Mesenchymal stem cell (in vitro differentiated cells and primary cell): ENCODE measurements at regions not wholly inside any gene's neighbourhood (a gene's known extent, or its start where the extent isn't known, plus 50 kb on each side); places are given as distances from the start of the nearest gene placed in this dataset.

ENCODE experiments used
- DNase-seq: peaks from one replicate; pipeline ENCODE4 v3.0.0-alpha.2; 2013
- H2AFZ ChIP-seq: one replicate; pipeline ENCODE4 v1.6.1; 2013; ENCODE audit warnings: low read depth, mild to moderate bottlenecking, control low read depth, inconsistent platforms, low read length, moderate library complexity
- H2AK5ac ChIP-seq: 2 replicates; pipeline ENCODE4 v1.6.1; 2013; ENCODE audit warnings: low read length, moderate library complexity, mild to moderate bottlenecking, inconsistent platforms; ENCODE audit not compliant: severe bottlenecking
- H2BK120ac ChIP-seq: one replicate; pipeline ENCODE4 v1.6.1; 2013; ENCODE audit warnings: low read depth, mild to moderate bottlenecking, inconsistent platforms, low read length, moderate library complexity
- H2BK12ac ChIP-seq, 2 experiments: one replicate each; pipeline ENCODE4 v1.6.1; 2013; ENCODE audit warnings: inconsistent platforms in 2 of 2, low read length in 2 of 2, mild to moderate bottlenecking in 2 of 2, moderate library complexity in 2 of 2, control low read depth in 1 of 2
- H2BK15ac ChIP-seq: one replicate; pipeline ENCODE4 v1.6.1; 2013; ENCODE audit warnings: mild to moderate bottlenecking, low read depth, inconsistent platforms; ENCODE audit not compliant: poor library complexity, severe bottlenecking
- H2BK5ac ChIP-seq: 2 replicates; pipeline ENCODE4 v1.6.1; 2013; ENCODE audit warnings: low read depth, mild to moderate bottlenecking, low read length, control low read depth, inconsistent platforms; ENCODE audit not compliant: poor library complexity, severe bottlenecking
- H3K14ac ChIP-seq, 2 experiments: one replicate each; pipeline ENCODE4 v1.6.1; 2013; ENCODE audit warnings: inconsistent platforms in 2 of 2, low read length in 2 of 2, control low read depth in 1 of 2, mild to moderate bottlenecking in 1 of 2, moderate library complexity in 1 of 2
- H3K18ac ChIP-seq, 2 experiments: one replicate each; pipeline ENCODE4 v1.6.1; 2013; ENCODE audit warnings: inconsistent platforms in 2 of 2, low read length in 2 of 2, control low read depth in 1 of 2, low read depth in 1 of 2, mild to moderate bottlenecking in 1 of 2
- H3K23ac ChIP-seq, 2 experiments: one replicate each; pipeline ENCODE4 v1.6.1; 2013; ENCODE audit warnings: inconsistent platforms in 2 of 2, low read length in 2 of 2, mild to moderate bottlenecking in 2 of 2, moderate library complexity in 2 of 2, control low read depth in 1 of 2
- H3K27ac ChIP-seq: 2 replicates; pipeline ENCODE4 v1.5.1; 2013; ENCODE audit warnings: mild to moderate bottlenecking, moderate library complexity, low read length, control low read depth, inconsistent platforms; ENCODE audit not compliant: poor library complexity, severe bottlenecking
- H3K27me3 ChIP-seq, 2 experiments: 2 replicates each; pipeline versions ENCODE4 v1.6.1 to v1.7.0; 2013; ENCODE audit warnings: low read length in 2 of 2, mild to moderate bottlenecking in 2 of 2, moderate library complexity in 2 of 2, control low read depth in 1 of 2, inconsistent platforms in 1 of 2; ENCODE audit not compliant: control insufficient read depth in 1 of 2, insufficient read depth in 1 of 2
- H3K36me3 ChIP-seq, 2 experiments: 2 replicates each; pipeline versions ENCODE4 v1.6.1 to v1.7.0; 2013; ENCODE audit warnings: low read length in 2 of 2, control low read depth in 1 of 2, inconsistent platforms in 1 of 2, low read depth in 1 of 2, mild to moderate bottlenecking in 1 of 2; ENCODE audit not compliant: insufficient read depth in 2 of 2, control insufficient read depth in 1 of 2
- H3K4ac ChIP-seq, 2 experiments: one replicate each; pipeline ENCODE4 v1.6.1; 2013; ENCODE audit warnings: inconsistent platforms in 2 of 2, low read length in 2 of 2, mild to moderate bottlenecking in 2 of 2, moderate library complexity in 2 of 2, control low read depth in 1 of 2, low read depth in 1 of 2
- H3K4me1 ChIP-seq: 2 replicates; pipeline ENCODE4 v1.6.1; 2013; ENCODE audit warnings: low read depth, low read length, control low read depth; ENCODE audit not compliant: control insufficient read depth, insufficient read depth
- H3K4me2 ChIP-seq: 2 replicates; pipeline ENCODE4 v1.6.1; 2013; ENCODE audit warnings: low read length, mild to moderate bottlenecking, inconsistent platforms; ENCODE audit not compliant: poor library complexity, severe bottlenecking
- H3K4me3 ChIP-seq, 2 experiments: 2 replicates each; pipeline versions ENCODE4 v1.5.1 to v1.7.0; 2013; ENCODE audit warnings: low read length in 2 of 2, mild to moderate bottlenecking in 2 of 2, control low read depth in 1 of 2, low read depth in 1 of 2; ENCODE audit not compliant: insufficient read depth in 1 of 2
- H3K79me1 ChIP-seq: replicated peaks from 2 replicates; pipeline ENCODE4 v1.6.1; 2013; ENCODE audit warnings: mild to moderate bottlenecking, control low read depth, low read length, inconsistent platforms; ENCODE audit not compliant: poor library complexity, severe bottlenecking
- H3K9ac ChIP-seq: 2 replicates; pipeline ENCODE4 v1.7.0; 2013; ENCODE audit warnings: mild to moderate bottlenecking, low read length, moderate library complexity
- H3K9me3 ChIP-seq: 2 replicates; pipeline ENCODE4 v1.7.0; 2013; ENCODE audit warnings: mild to moderate bottlenecking, low read length; ENCODE audit not compliant: control insufficient read depth
- H4K8ac ChIP-seq: one replicate; pipeline ENCODE4 v1.6.1; 2013; ENCODE audit warnings: inconsistent platforms, mild to moderate bottlenecking, low read length, moderate library complexity
- H4K91ac ChIP-seq: one replicate; pipeline ENCODE4 v1.6.1; 2013; ENCODE audit warnings: mild to moderate bottlenecking, low read length, inconsistent platforms
- WGBS: methylation state at CpG from one replicate; pipeline ENCODE4 v1.1.7; 2013; ENCODE audit warnings: mixed read lengths; 5-methylcytosine and 5-hydroxymethylcytosine counted together

- Histone ChIP-seq H3K27me3 (no peaks in the 10 kb centered on the region), H3K9me3 (no peaks in the 10 kb centered on the region), H3K27ac (no peak overlapping the region), H3K14ac (no peak overlapping the region), H2BK5ac (no peak overlapping the region), H3K4me1 (peaks cover 16% of the 10 kb centered on the region), H2BK12ac (no peak overlapping the region), H3K4ac (no peak overlapping the region), H3K4me2 (no peak overlapping the region), H2BK15ac (no peak overlapping the region), H3K9ac (no peak overlapping the region), H2BK120ac (no peak overlapping the region), H2AFZ (no peak overlapping the region), H4K91ac (no peak overlapping the region), H4K8ac (no peak overlapping the region), H3K36me3 (no peaks in the 10 kb centered on the region), H3K79me1 (no peaks in the 10 kb centered on the region), H3K4me3 (no peak overlapping the region), H2AK5ac (no peak overlapping the region), H3K23ac (no peak overlapping the region), H3K18ac (no peak overlapping the region)
- 94% methylated on average over 3 of the region's 3 CpGs for WGBS
- DNase-seq, result no peak
These were observed 337.2 kb downstream of the NPR3 start for GRCh38 chr5:33048315-33048714.

- Histone ChIP-seq H2AFZ (no peak overlapping the region), H3K9ac (no peak overlapping the region), H3K36me3 (no peaks in the 10 kb centered on the region), H3K23ac (no peak overlapping the region), H2BK15ac (peak overlapping the region; percentile 70), H3K9me3 (peaks cover 6% of the 10 kb centered on the region), H3K4me2 (no peak overlapping the region), H2BK12ac (peak overlapping the region in 1 of 2 experiments; percentile 97), H3K4me3 (peak overlapping the region in 1 of 2 experiments; percentile 17), H2BK5ac (no peak overlapping the region), H3K27me3 (no peaks in the 10 kb centered on the region), H4K91ac (no peak overlapping the region), H2AK5ac (peak overlapping the region; percentile 76), H3K14ac (peak overlapping the region in 1 of 2 experiments; percentile 76), H3K27ac (no peak overlapping the region), H3K4me1 (peaks cover 16% of the 10 kb centered on the region), H3K18ac (peak overlapping the region; percentile 15 to 70), H2BK120ac (no peak overlapping the region), H3K79me1 (no peaks in the 10 kb centered on the region), H4K8ac (no peak overlapping the region), H3K4ac (peak overlapping the region in 1 of 2 experiments; percentile 37)
- DNase-seq, result no peak
- 88% methylated on average over 6 of the region's 6 CpGs for WGBS
These were observed 338.2 kb downstream of the NPR3 start for GRCh38 chr5:33049298-33049697.

DNA sequence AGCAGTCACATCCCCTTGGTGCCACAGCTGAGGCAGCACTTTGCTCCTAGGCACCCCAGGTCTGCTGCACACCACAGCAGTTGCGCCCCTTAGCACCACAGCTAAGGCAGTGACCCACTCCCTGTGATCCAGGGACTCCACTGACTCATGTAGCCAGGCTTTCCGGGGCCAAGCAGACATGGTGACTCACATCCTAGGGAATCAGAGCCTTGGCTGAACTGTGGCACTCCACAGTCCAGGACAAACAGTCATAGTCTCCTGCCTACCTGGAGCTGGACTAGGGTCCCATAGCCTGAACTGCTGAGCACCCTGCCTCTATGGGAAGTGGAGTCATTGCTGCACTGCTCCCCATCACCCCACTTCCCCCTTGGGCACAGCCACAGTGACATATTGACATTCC lies 338.7 kb downstream of the NPR3 start:
- H2BK5ac ChIP-seq, result no peak overlapping the region
- no peaks in the 10 kb centered on the region for H3K27me3 ChIP-seq
- peaks cover 11% of the 10 kb centered on the region for H3K9me3 ChIP-seq
- peak; percentile 89 for DNase-seq
- H3K4me2 ChIP-seq, result no peak overlapping the region
- peak overlapping the region; percentile 29 for H3K27ac ChIP-seq
- no peaks in the 10 kb centered on the region for H3K79me1 ChIP-seq
- peak overlapping the region in 1 of 2 experiments; percentile 53 for H3K23ac ChIP-seq
- H3K14ac ChIP-seq, result peak overlapping the region in 1 of 2 experiments; percentile 94
- peak overlapping the region; percentile 44 to 97 for H2BK12ac ChIP-seq
- H3K36me3 ChIP-seq, result no peaks in the 10 kb centered on the region
- peak overlapping the region; percentile 73 for H4K8ac ChIP-seq
- peaks cover 16% of the 10 kb centered on the region for H3K4me1 ChIP-seq
- H2AFZ ChIP-seq, result no peak overlapping the region
- H3K4me3 ChIP-seq, result peak overlapping the region in 1 of 2 experiments; percentile 36
- H2BK15ac ChIP-seq, result no peak overlapping the region
- peak overlapping the region; percentile 76 for H2AK5ac ChIP-seq
- H4K91ac ChIP-seq, result peak overlapping the region; percentile 61
- H3K18ac ChIP-seq, result peak overlapping the region; percentile 47 to 70
- 34% methylated on average over 2 of the region's 2 CpGs for WGBS
- H2BK120ac ChIP-seq, result no peak overlapping the region
- no peak overlapping the region for H3K9ac ChIP-seq
- H3K4ac ChIP-seq, result peak overlapping the region in 1 of 2 experiments; percentile 29

GRCh38 chr5:33059081-33059480 lies 348.0 kb downstream of the NPR3 start:
- no peak overlapping the region for H3K18ac ChIP-seq
- H3K4me1 ChIP-seq, result no peaks in the 10 kb centered on the region
- H3K36me3 ChIP-seq, result no peaks in the 10 kb centered on the region
- no peak for DNase-seq
- no peak overlapping the region for H3K14ac ChIP-seq
- H3K4me2 ChIP-seq, result no peak overlapping the region
- no peak overlapping the region for H3K27ac ChIP-seq
- H3K4me3 ChIP-seq, result no peak overlapping the region
- H3K4ac ChIP-seq, result no peak overlapping the region
- peaks cover 19% of the 10 kb centered on the region for H3K9me3 ChIP-seq
- WGBS, result 88% methylated on average over 3 of the region's 3 CpGs
- H2BK12ac ChIP-seq, result no peak overlapping the region
- H4K8ac ChIP-seq, result no peak overlapping the region
- H3K23ac ChIP-seq, result no peak overlapping the region
- H2BK15ac ChIP-seq, result no peak overlapping the region
- no peaks in the 10 kb centered on the region for H3K79me1 ChIP-seq
- no peak overlapping the region for H2AK5ac ChIP-seq
- H4K91ac ChIP-seq, result no peak overlapping the region
- no peaks in the 10 kb centered on the region for H3K27me3 ChIP-seq
- no peak overlapping the region for H2AFZ ChIP-seq
- H2BK120ac ChIP-seq, result no peak overlapping the region
- no peak overlapping the region for H2BK5ac ChIP-seq
- H3K9ac ChIP-seq, result no peak overlapping the region
